ENCODE measurements at regions not wholly inside any gene's neighbourhood (a gene's known extent, or its start where the extent isn't known, plus 50 kb on each side); places are given as distances from the start of the nearest gene placed in this dataset.
A peak's percentile ranks its signal among the peaks of the same experiment; 100 is the strongest.

- intact Hi-C loops (cut with DNase I; ENCODE audit: low total_unique reads), result no loop called here
- Histone ChIP-seq H3K27me3 (no peaks in the 10 kb centered on the region), H3K36me3 (no peaks in the 10 kb centered on the region), H3K27ac (no peak overlapping the region), H3K4me1 (no peaks in the 10 kb centered on the region), H3K4me3 (no peak overlapping the region), H3K9me3 (no peaks in the 10 kb centered on the region)
- DNase-seq, result peak in 1 of 2 donors; percentile 9
- TF ChIP-seq EP300 (IDR thresholded peaks at IDR 0.05), result no peak
- WGBS, 5 donors, result 55 to 67% (median 59%) methylated on average over 3 of the region's 3 CpGs
These were observed 252.7 kb downstream of the KIF20B start for GRCh38 chr10:89954061-89954460.

GRCh38 chr10:89954787-89955566 is 253.6 kb downstream of the KIF20B start:
- intact Hi-C loops (cut with DNase I; ENCODE audit: low total_unique reads), result no loop called here
- DNase-seq, result no peak

DNA sequence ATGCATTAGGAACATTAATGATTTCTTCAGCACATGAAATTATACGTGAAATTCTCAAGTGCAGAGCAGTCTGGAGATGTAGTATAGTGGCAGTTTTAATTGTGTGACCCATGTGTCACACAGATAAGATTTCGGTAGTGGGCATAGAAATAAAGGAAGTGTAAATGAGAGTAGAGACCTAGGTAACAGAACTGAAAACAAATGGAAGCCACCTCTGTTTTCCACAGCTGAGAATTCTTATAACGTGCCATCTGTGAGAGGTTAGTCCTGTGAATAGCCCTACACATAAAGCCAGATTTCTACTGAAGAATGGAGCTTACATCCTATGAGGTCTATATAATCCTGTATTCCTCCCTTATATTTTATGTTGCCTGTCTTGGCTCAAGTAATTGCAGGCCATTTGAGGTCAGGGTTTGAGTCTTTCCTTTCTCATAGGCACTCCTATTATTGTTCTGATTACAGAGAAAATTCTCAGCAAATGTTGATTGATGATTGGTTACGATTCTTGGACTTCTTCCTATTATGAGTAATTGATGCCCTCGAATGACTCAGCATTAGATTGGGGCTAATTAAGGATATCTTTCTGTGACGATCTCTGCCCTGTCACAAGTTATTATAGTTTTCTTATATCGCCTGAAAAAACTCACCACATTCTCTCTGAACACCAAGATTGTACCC is 258.2 kb downstream of the KIF20B start:
- DNase-seq, result no peak
- no peaks in the 10 kb centered on the region for H3K4me1 ChIP-seq
- no peak overlapping the region for H3K4me3 ChIP-seq
- TF ChIP-seq POLR2AphosphoS5 (IDR thresholded peaks at IDR 0.05), result no peak
- no peak for TF ChIP-seq POLR2A (IDR thresholded peaks at IDR 0.05)
- no peak for TF ChIP-seq EP300 (IDR thresholded peaks at IDR 0.05)
- TF ChIP-seq, protein P1, sequence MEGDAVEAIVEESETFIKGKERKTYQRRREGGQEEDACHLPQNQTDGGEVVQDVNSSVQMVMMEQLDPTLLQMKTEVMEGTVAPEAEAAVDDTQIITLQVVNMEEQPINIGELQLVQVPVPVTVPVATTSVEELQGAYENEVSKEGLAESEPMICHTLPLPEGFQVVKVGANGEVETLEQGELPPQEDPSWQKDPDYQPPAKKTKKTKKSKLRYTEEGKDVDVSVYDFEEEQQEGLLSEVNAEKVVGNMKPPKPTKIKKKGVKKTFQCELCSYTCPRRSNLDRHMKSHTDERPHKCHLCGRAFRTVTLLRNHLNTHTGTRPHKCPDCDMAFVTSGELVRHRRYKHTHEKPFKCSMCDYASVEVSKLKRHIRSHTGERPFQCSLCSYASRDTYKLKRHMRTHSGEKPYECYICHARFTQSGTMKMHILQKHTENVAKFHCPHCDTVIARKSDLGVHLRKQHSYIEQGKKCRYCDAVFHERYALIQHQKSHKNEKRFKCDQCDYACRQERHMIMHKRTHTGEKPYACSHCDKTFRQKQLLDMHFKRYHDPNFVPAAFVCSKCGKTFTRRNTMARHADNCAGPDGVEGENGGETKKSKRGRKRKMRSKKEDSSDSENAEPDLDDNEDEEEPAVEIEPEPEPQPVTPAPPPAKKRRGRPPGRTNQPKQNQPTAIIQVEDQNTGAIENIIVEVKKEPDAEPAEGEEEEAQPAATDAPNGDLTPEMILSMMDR (IDR thresholded peaks at IDR 0.05), result no peak
- H3K9me3 ChIP-seq, result no peaks in the 10 kb centered on the region
- H3K27me3 ChIP-seq, result no peaks in the 10 kb centered on the region
- H3K36me3 ChIP-seq, result no peaks in the 10 kb centered on the region
- intact Hi-C loops (cut with DNase I; ENCODE audit: low total_unique reads), result no loop called here
- no peak overlapping the region for H3K27ac ChIP-seq
- 70 to 77% (median 73%) methylated on average over 7 of the region's 7 CpGs for WGBS, 5 donors

More at GRCh38 chr10:89954787-89955566, 253.6 kb downstream of the KIF20B start:
- H3K4me3 ChIP-seq, result no peak overlapping the region
- H3K4me1 ChIP-seq, result no peaks in the 10 kb centered on the region
- H3K36me3 ChIP-seq, result no peaks in the 10 kb centered on the region
- no peaks in the 10 kb centered on the region for H3K9me3 ChIP-seq
- TF ChIP-seq EP300 (IDR thresholded peaks at IDR 0.05), result no peak
- TF ChIP-seq, protein P1 (IDR thresholded peaks at IDR 0.05), result peak in 1 of 7 experiments; percentile 41
- no peak for TF ChIP-seq POLR2A (IDR thresholded peaks at IDR 0.05)
- H3K27me3 ChIP-seq, result no peaks in the 10 kb centered on the region
- no peak overlapping the region for H3K27ac ChIP-seq

- WGBS, 5 donors, result 76 to 96% (median 93%) methylated on average over 2 of the region's 2 CpGs
- intact Hi-C loops (cut with DNase I; ENCODE audit: low total_unique reads), result no loop called here
- no peaks in the 10 kb centered on the region for H3K27me3 ChIP-seq
These were observed 262.2 kb downstream of the KIF20B start for GRCh38 chr10:89963451-89964102.

More at GRCh38 chr10:89963451-89964102, 262.2 kb downstream of the KIF20B start:
- no peaks in the 10 kb centered on the region for H3K9me3 ChIP-seq
- H3K36me3 ChIP-seq, result no peaks in the 10 kb centered on the region
- TF ChIP-seq POLR2A (IDR thresholded peaks at IDR 0.05) (no peak), POLR2AphosphoS5 (IDR thresholded peaks at IDR 0.05) (no peak), EP300 (IDR thresholded peaks at IDR 0.05) (no peak)
- TF ChIP-seq, protein P1 (IDR thresholded peaks at IDR 0.05), result no peak
- no peak for DNase-seq
- no peak overlapping the region for H3K27ac ChIP-seq
- H3K4me1 ChIP-seq, result no peaks in the 10 kb centered on the region
- no peak overlapping the region for H3K4me3 ChIP-seq
